ENCODE measurements at regions not wholly inside any gene's neighbourhood (a gene's known extent, or its start where the extent isn't known, plus 50 kb on each side); places are given as distances from the start of the nearest gene placed in this dataset.
A peak's percentile ranks its signal among the peaks of the same experiment; 100 is the strongest.
"Not testable (repeated sequence)": the region's sequence is repeated elsewhere in the genome, so short reads cannot be mapped to it uniquely, and the experiment has no call there.

- no peak overlapping the region for H3K4me3 ChIP-seq (ENCODE audit: low read depth, low read length)
- no peak for TF ChIP-seq CTCF (IDR thresholded peaks at IDR 0.05; ENCODE audit: insufficient read depth, low read length)
- no peak for DNase-seq (ENCODE audit: low read depth)
Observed at GRCh38 chr6:37078814-37079213, 73.4 kb downstream of the FGD2 start.

GRCh38 chr6:37081042-37081607 lies 75.7 kb downstream of the FGD2 start:
- DNase-seq (ENCODE audit: low read depth), result no peak
- no peak overlapping the region for H3K4me3 ChIP-seq (ENCODE audit: low read depth, low read length)
- no peak for TF ChIP-seq CTCF (IDR thresholded peaks at IDR 0.05; ENCODE audit: insufficient read depth, low read length)

- no peak overlapping the region for H3K4me3 ChIP-seq (ENCODE audit: low read depth, low read length)
- no peak for TF ChIP-seq CTCF (IDR thresholded peaks at IDR 0.05; ENCODE audit: insufficient read depth, low read length)
- no peak for DNase-seq (ENCODE audit: low read depth)
Observed at GRCh38 chr6:37082390-37083130, 77.1 kb downstream of the FGD2 start.

GRCh38 chr6:37083243-37084138 lies 78.0 kb downstream of the FGD2 start:
- TF ChIP-seq CTCF (IDR thresholded peaks at IDR 0.05; ENCODE audit: insufficient read depth, low read length), result no peak
- no peak overlapping the region for H3K4me3 ChIP-seq (ENCODE audit: low read depth, low read length)
- DNase-seq (ENCODE audit: low read depth), result peak; percentile 50

- not testable (repeated sequence) for DNase-seq (ENCODE audit: low read depth); H3K4me3 ChIP-seq (ENCODE audit: low read depth, low read length)
Observed at GRCh38 chr6:37084665-37085064, 79.2 kb downstream of the FGD2 start.

- no peak overlapping the region for H3K4me3 ChIP-seq (ENCODE audit: low read depth, low read length)
- DNase-seq (ENCODE audit: low read depth), result no peak
- TF ChIP-seq CTCF (IDR thresholded peaks at IDR 0.05; ENCODE audit: insufficient read depth, low read length), result no peak
Observed at GRCh38 chr6:37085198-37085597, 79.7 kb downstream of the FGD2 start.

- TF ChIP-seq CTCF (IDR thresholded peaks at IDR 0.05; ENCODE audit: insufficient read depth, low read length), result no peak
- DNase-seq (ENCODE audit: low read depth), result peak; percentile 66
- no peak overlapping the region for H3K4me3 ChIP-seq (ENCODE audit: low read depth, low read length)
Observed at GRCh38 chr6:37088897-37089296, 81.1 kb upstream of the PIM1 start.

Measured in fibroblast of the aortic adventitia (primary cell).